PC-3 (cell line): ENCODE measurements at regions not wholly inside any gene's neighbourhood (a gene's known extent, or its start where the extent isn't known, plus 50 kb on each side); places are given as distances from the start of the nearest gene placed in this dataset.

Experiments
- ATAC-seq: fragments of 200-7000 bp; cut with Tn5 transposase; 2 replicates; pipeline ENCODE4 v1.9.1; 2020; ENCODE audit warnings: mild to moderate bottlenecking, moderate library complexity
- BruUV-seq: library from RNA; stranded (reverse); fragments of 400-500 nt; replicated peaks from 2 replicates; lab custom pipeline; 2021; lab: Mats Ljungman, UMichigan
- CTCF ChIA-PET: fragments of 300-600 bp; sonication (Branson Sonifier 250); formaldehyde crosslinking; loops from one replicate; lab custom pipeline; 2022; ENCODE audit warnings: antibody characterized with exemption; lab: Charles Lee
- POLR2A ChIA-PET: fragments of 300-600 bp; sonication (Branson Sonifier 250); formaldehyde crosslinking; loops from one replicate; lab custom pipeline; 2022; ENCODE audit warnings: antibody characterized with exemption; ENCODE audit not compliant: unreplicated experiment; lab: Charles Lee
- DNase-seq: peaks from one replicate; pipeline ENCODE4 v3.0.0-alpha.2; 2015
- H2AFZ ChIP-seq: fragments of 300-600 bp; sonication (generic); 2 replicates; pipeline ENCODE4 v1.6.0; 2016; ENCODE audit warnings: antibody characterized with exemption, low read length
- H3F3A ChIP-seq: fragments of 300-600 bp; sonication (generic); one replicate; pipeline ENCODE4 v1.6.0; 2017; ENCODE audit warnings: antibody characterized with exemption, low read length, control low read depth, mild to moderate bottlenecking; ENCODE audit not compliant: unreplicated experiment
- H3K27ac ChIP-seq: fragments of 300-600 bp; sonication (generic); 2 replicates; pipeline ENCODE4 v1.5.1; 2016; ENCODE audit warnings: mild to moderate bottlenecking, low read length
- H3K27me3 ChIP-seq: fragments of 300-600 bp; sonication (generic); 2 replicates; pipeline ENCODE4 v1.6.1; 2016; ENCODE audit warnings: low read length, mixed read lengths
- H3K36me3 ChIP-seq: fragments of 300-600 bp; sonication (generic); 2 replicates; pipeline ENCODE4 v1.6.1; 2016; ENCODE audit warnings: low read depth, mixed run types, low read length, mixed read lengths
- H3K4me1 ChIP-seq: fragments of 300-600 bp; sonication (generic); 2 replicates; pipeline ENCODE4 v1.5.1; 2016; ENCODE audit warnings: low read length; ENCODE audit not compliant: insufficient read depth
- H3K4me2 ChIP-seq: fragments of 300-600 bp; sonication (generic); 2 replicates; pipeline ENCODE4 v1.6.0; 2016; ENCODE audit warnings: low read length
- H3K4me3 ChIP-seq: fragments of 300-600 bp; sonication (generic); 2 replicates; pipeline ENCODE4 v1.5.1; 2016; ENCODE audit warnings: mild to moderate bottlenecking, low read length, mixed read lengths
- H3K79me2 ChIP-seq: fragments of 300-600 bp; sonication (generic); 2 replicates; pipeline ENCODE4 v1.6.1; 2017; ENCODE audit warnings: low read length, mixed read lengths
- H3K9ac ChIP-seq: fragments of 300-600 bp; sonication (generic); 2 replicates; pipeline ENCODE4 v1.6.0; 2016; ENCODE audit warnings: mild to moderate bottlenecking, low read length
- H3K9me2 ChIP-seq: fragments of 300-600 bp; sonication (generic); replicated peaks from 2 replicates; pipeline ENCODE4 v1.6.1; 2016; ENCODE audit warnings: mixed run types, low read length, mixed read lengths
- H3K9me3 ChIP-seq: fragments of 300-600 bp; sonication (generic); 2 replicates; pipeline ENCODE4 v1.6.1; 2016; ENCODE audit warnings: low read length, mixed read lengths
- H4K20me1 ChIP-seq: fragments of 300-600 bp; sonication (generic); 2 replicates; pipeline ENCODE4 v1.6.1; 2016; ENCODE audit warnings: low read length, mixed read lengths
- EZH2 ChIP-seq: fragments of 300-600 bp; sonication (generic); IDR thresholded peaks from one replicate; pipeline ENCODE4 v1.6.1; 2017; ENCODE audit warnings: antibody characterized with exemption, mild to moderate bottlenecking, low read length; ENCODE audit not compliant: unreplicated experiment
- EZH2phosphoT487 ChIP-seq: fragments of 300-600 bp; sonication (generic); IDR thresholded peaks from 2 replicates; pipeline ENCODE4 v1.6.1; 2018; ENCODE audit warnings: mild to moderate bottlenecking, antibody characterized with exemption, low read length, borderline replicate concordance
- intact Hi-C: fragments of 100-400 bp; cut with micrococcal nuclease; formaldehyde crosslinking; loops from 2 replicates; pipeline ENCODE4 v1.9.0; 2023
- TF ChIP-seq, protein P1 (sequence below): fragments of 300-600 bp; sonication (generic); conservative IDR thresholded peaks from 2 replicates; pipeline ENCODE4 v1.5.1; 2017; ENCODE audit warnings: antibody characterized with exemption, low read depth, mild to moderate bottlenecking, low read length

DNA sequence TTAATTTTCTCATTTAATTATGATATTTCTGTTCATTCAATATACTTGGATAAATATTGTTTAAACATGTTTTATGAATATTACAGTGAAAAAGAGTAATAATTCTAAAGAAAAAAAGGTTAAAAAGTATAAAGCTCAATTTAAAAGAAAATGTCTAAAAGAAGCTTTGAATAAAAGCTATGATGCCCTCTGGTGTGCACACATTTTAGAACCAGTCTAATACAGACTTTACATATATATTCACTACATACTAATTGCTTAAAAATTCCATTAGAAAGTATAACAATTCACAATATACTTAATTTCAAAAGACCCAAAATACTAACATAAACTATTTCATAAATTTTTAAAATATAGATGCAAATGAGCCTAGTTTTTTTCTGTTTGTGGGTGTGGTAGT lies 909.1 kb upstream of the ROBO1 start:
- Histone ChIP-seq H3K79me2 (no peaks in the 10 kb centered on the region), H3K27me3 (no peaks in the 10 kb centered on the region), H3K27ac (no peak overlapping the region), H3K9me2 (no peaks in the 10 kb centered on the region), H3K9ac (no peak overlapping the region), H3K4me3 (no peak overlapping the region), H2AFZ (no peak overlapping the region), H3F3A (no peaks in the 10 kb centered on the region), H3K4me2 (no peak overlapping the region), H3K9me3 (no peaks in the 10 kb centered on the region), H3K36me3 (no peaks in the 10 kb centered on the region), H3K4me1 (no peaks in the 10 kb centered on the region), H4K20me1 (no peaks in the 10 kb centered on the region)
- CTCF ChIA-PET = interaction anchor here (0.6 to 1.5 kb wide), 8 partner anchors 150 to 1156 kb away, joined by 3 to 8 read pairs (median 4); no protein-coding TSS in a partner anchor
- BruUV-seq = no TSS peak
- no peak for TF ChIP-seq EZH2
- TF ChIP-seq, protein P1, sequence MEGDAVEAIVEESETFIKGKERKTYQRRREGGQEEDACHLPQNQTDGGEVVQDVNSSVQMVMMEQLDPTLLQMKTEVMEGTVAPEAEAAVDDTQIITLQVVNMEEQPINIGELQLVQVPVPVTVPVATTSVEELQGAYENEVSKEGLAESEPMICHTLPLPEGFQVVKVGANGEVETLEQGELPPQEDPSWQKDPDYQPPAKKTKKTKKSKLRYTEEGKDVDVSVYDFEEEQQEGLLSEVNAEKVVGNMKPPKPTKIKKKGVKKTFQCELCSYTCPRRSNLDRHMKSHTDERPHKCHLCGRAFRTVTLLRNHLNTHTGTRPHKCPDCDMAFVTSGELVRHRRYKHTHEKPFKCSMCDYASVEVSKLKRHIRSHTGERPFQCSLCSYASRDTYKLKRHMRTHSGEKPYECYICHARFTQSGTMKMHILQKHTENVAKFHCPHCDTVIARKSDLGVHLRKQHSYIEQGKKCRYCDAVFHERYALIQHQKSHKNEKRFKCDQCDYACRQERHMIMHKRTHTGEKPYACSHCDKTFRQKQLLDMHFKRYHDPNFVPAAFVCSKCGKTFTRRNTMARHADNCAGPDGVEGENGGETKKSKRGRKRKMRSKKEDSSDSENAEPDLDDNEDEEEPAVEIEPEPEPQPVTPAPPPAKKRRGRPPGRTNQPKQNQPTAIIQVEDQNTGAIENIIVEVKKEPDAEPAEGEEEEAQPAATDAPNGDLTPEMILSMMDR = peak; percentile 48
- TF ChIP-seq EZH2phosphoT487 = no peak
- DNase-seq (no peak), ATAC-seq (no peak)
- intact Hi-C loops = loop anchor here (1.0 to 5.0 kb wide), 2 partner anchors 150 to 1156 kb away; no protein-coding TSS in a partner anchor
- POLR2A ChIA-PET = no interaction called here

DNA sequence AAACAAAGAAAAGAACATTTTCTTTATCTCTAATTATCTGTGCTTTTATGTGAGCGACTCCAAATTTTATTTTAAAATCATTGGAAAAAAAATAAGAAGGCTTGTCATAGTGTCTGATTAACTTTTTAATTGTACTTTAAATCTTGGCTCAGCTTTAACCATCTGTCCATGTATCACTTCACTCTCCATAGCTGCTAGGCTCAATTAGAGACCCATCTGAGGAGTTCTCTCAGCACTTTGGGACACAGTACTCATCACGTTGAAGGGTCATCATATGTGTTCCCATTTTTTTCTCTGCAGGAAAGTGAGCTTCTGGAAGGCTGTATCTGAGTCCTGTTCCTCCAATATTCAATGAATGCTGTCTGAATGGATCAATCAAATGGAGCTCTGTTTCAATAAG lies 908.5 kb upstream of the ROBO1 start:
- BruUV-seq = no TSS peak
- Histone ChIP-seq H2AFZ (no peak overlapping the region), H3K27me3 (no peaks in the 10 kb centered on the region), H3K9ac (no peak overlapping the region), H3K79me2 (no peaks in the 10 kb centered on the region), H3F3A (no peaks in the 10 kb centered on the region), H3K4me3 (no peak overlapping the region), H3K27ac (no peak overlapping the region), H3K9me2 (no peaks in the 10 kb centered on the region), H4K20me1 (no peaks in the 10 kb centered on the region), H3K36me3 (no peaks in the 10 kb centered on the region), H3K9me3 (no peaks in the 10 kb centered on the region), H3K4me1 (no peaks in the 10 kb centered on the region), H3K4me2 (no peak overlapping the region)
- intact Hi-C loops = loop anchor here (5.0 kb wide), 1 partner anchor 149 kb away; no protein-coding TSS in a partner anchor
- TF ChIP-seq, protein P1 = no peak
- TF ChIP-seq EZH2 = no peak
- no peak for TF ChIP-seq EZH2phosphoT487
- ATAC-seq = no peak
- CTCF ChIA-PET = interaction anchor here (0.6 to 1.5 kb wide), 4 partner anchors 150 to 1155 kb away, joined by 4 to 8 read pairs (median 6); no protein-coding TSS in a partner anchor
- no peak for DNase-seq
- POLR2A ChIA-PET = no interaction called here

DNA sequence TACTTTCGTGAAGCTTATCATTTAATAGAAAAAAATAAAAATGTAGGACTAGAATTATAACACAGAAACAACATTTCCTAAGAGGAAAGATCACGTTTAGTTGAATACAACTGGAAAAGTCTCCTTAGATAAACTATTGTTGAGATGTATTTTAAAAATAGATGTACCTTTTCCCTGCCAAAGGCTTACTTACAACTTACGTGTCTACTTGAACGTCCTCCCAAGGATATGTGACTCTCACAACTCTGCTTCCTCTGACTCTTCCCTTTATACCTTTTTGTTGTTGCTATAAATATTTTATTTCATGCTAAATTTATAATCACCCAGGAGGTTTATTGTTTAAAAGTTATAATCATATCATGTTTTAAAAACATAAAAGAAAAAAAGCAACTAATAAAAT lies 908.0 kb upstream of the ROBO1 start:
- BruUV-seq = no TSS peak
- no peak overlapping the region for H3K9ac ChIP-seq
- no peaks in the 10 kb centered on the region for H4K20me1 ChIP-seq
- H3F3A ChIP-seq = no peaks in the 10 kb centered on the region
- no peaks in the 10 kb centered on the region for H3K79me2 ChIP-seq
- TF ChIP-seq EZH2phosphoT487 (no peak), EZH2 (no peak)
- TF ChIP-seq, protein P1 = no peak
- intact Hi-C loops = loop anchor here (5.0 kb wide), 1 partner anchor 148 kb away; no protein-coding TSS in a partner anchor
- ATAC-seq = no peak
- H3K4me3 ChIP-seq = no peak overlapping the region
- H3K27ac ChIP-seq = no peak overlapping the region
- no peaks in the 10 kb centered on the region for H3K27me3 ChIP-seq
- H3K4me2 ChIP-seq = no peak overlapping the region
- H3K9me3 ChIP-seq = no peaks in the 10 kb centered on the region
- no peaks in the 10 kb centered on the region for H3K4me1 ChIP-seq
- no peaks in the 10 kb centered on the region for H3K36me3 ChIP-seq
- DNase-seq = no peak
- ChIA-PET POLR2A (no interaction called here), CTCF (no interaction called here)
- no peak overlapping the region for H2AFZ ChIP-seq
- H3K9me2 ChIP-seq = no peaks in the 10 kb centered on the region
